ENCODE measurements at regions not wholly inside any gene's neighbourhood (a gene's known extent, or its start where the extent isn't known, plus 50 kb on each side); places are given as distances from the start of the nearest gene placed in this dataset.

DNA sequence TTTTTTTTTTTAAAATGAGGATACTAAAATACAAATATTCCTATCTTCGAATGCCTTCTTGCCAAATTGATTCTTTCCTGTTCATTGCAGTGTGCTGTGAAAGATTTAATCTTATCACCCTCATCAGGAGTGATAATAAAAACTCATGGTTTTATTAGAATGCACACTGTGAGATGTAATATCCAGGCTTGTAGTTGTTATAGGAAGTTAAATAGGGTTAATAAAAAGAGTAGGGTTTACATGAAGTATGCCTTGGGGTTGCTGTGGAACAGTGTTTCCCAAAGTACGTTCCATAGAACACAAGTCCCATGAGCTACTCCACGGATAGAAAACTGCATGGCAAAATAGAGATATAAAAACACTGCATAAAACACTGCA, 191.9 kb downstream of the SPP2 start:
- no peaks in the 10 kb centered on the region for H3K27me3 ChIP-seq (ENCODE audit: insufficient read depth, poor library complexity, severe bottlenecking)
- H3K27ac ChIP-seq (replicated peaks): no peak overlapping the region
- TF ChIP-seq GABPA (IDR thresholded peaks at IDR 0.05; ENCODE audit: low read depth) (no peak), POLR2AphosphoS5 (IDR thresholded peaks at IDR 0.05; ENCODE audit: low read depth) (no peak), SPI1 (IDR thresholded peaks at IDR 0.05; ENCODE audit: borderline replicate concordance, low read depth) (no peak)
- TF ChIP-seq, protein P1, sequence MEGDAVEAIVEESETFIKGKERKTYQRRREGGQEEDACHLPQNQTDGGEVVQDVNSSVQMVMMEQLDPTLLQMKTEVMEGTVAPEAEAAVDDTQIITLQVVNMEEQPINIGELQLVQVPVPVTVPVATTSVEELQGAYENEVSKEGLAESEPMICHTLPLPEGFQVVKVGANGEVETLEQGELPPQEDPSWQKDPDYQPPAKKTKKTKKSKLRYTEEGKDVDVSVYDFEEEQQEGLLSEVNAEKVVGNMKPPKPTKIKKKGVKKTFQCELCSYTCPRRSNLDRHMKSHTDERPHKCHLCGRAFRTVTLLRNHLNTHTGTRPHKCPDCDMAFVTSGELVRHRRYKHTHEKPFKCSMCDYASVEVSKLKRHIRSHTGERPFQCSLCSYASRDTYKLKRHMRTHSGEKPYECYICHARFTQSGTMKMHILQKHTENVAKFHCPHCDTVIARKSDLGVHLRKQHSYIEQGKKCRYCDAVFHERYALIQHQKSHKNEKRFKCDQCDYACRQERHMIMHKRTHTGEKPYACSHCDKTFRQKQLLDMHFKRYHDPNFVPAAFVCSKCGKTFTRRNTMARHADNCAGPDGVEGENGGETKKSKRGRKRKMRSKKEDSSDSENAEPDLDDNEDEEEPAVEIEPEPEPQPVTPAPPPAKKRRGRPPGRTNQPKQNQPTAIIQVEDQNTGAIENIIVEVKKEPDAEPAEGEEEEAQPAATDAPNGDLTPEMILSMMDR (IDR thresholded peaks at IDR 0.05; ENCODE audit: insufficient read depth, low read length): no peak
- TF ChIP-seq, protein P2, sequence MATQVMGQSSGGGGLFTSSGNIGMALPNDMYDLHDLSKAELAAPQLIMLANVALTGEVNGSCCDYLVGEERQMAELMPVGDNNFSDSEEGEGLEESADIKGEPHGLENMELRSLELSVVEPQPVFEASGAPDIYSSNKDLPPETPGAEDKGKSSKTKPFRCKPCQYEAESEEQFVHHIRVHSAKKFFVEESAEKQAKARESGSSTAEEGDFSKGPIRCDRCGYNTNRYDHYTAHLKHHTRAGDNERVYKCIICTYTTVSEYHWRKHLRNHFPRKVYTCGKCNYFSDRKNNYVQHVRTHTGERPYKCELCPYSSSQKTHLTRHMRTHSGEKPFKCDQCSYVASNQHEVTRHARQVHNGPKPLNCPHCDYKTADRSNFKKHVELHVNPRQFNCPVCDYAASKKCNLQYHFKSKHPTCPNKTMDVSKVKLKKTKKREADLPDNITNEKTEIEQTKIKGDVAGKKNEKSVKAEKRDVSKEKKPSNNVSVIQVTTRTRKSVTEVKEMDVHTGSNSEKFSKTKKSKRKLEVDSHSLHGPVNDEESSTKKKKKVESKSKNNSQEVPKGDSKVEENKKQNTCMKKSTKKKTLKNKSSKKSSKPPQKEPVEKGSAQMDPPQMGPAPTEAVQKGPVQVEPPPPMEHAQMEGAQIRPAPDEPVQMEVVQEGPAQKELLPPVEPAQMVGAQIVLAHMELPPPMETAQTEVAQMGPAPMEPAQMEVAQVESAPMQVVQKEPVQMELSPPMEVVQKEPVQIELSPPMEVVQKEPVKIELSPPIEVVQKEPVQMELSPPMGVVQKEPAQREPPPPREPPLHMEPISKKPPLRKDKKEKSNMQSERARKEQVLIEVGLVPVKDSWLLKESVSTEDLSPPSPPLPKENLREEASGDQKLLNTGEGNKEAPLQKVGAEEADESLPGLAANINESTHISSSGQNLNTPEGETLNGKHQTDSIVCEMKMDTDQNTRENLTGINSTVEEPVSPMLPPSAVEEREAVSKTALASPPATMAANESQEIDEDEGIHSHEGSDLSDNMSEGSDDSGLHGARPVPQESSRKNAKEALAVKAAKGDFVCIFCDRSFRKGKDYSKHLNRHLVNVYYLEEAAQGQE (IDR thresholded peaks at IDR 0.05; ENCODE audit: insufficient replicate concordance, low read depth): no peak
- no peak overlapping the region for H3K4me3 ChIP-seq (replicated peaks; ENCODE audit: insufficient read depth, low read length)
- DNase-seq (ENCODE audit: low read depth in 1 of 2, low spot score in 1 of 2): no peak

DNA sequence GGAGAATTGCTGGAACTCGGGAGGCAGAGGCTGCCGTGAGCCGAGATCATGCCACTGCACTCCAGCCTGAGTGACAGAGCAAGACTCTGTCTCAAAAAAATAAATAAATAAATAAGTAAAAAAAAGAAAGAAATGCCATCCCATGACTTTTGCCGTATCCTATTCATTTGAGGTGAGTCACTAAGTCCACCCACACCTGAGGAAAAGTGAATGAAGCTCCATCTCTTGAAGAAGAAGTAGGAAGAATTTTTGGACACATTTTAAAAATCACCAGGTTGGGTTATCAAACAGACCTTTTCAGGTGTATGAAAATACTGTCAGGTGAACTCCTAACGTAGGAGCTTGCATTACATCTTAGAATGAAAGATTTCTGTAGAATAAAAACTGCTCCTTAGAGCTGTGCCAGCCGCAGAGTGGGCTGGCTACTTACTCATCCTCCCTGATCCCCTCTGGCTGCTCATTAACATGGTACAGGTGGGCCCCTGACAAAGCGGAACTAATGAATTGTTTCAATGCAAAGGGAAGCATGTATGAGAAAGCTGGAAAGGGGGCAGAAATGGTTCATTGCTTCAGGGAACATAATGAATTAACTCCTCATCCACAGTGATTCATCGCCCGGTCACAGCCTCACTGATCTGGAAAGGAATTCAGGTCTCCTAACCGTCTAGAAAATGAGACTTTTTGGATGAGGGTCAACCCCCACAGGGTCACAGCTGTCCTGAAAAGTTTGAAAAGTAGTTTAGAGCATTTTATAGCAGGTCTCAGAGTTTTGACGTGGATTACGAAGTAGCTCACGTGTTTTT, 191.4 kb downstream of the SPP2 start:
- TF ChIP-seq GABPA (IDR thresholded peaks at IDR 0.05; ENCODE audit: low read depth): no peak
- TF ChIP-seq SPI1 (IDR thresholded peaks at IDR 0.05; ENCODE audit: borderline replicate concordance, low read depth): no peak
- Histone ChIP-seq H3K27me3 (ENCODE audit: insufficient read depth, poor library complexity, severe bottlenecking) (no peaks in the 10 kb centered on the region), H3K27ac (replicated peaks) (no peak overlapping the region), H3K4me3 (replicated peaks; ENCODE audit: insufficient read depth, low read length) (no peak overlapping the region)
- DNase-seq (ENCODE audit: low read depth in 1 of 2, low spot score in 1 of 2): no peak

DNA sequence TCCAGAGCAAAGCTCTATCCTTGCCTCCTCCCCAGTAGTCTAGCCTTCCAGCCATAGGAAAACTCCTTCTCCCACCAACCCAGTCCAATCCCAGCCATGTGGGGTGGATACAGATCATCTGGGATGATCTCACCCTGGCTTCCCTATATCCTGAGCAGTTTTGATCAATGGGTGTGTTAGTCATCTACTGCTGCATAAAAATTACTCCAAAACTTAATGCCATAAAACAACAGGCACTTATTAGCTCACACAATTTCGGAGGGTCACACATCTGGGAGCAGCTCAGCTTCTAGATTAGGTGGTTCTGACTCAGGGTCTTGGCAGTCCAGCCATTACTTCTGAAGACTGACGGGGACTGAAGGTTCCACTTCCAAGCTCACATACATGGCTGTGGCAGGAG, 190.4 kb downstream of the SPP2 start:
- no peak for DNase-seq (ENCODE audit: low read depth in 1 of 2, low spot score in 1 of 2)
- no peaks in the 10 kb centered on the region for H3K27me3 ChIP-seq (ENCODE audit: insufficient read depth, poor library complexity, severe bottlenecking)
- TF ChIP-seq GABPA (IDR thresholded peaks at IDR 0.05; ENCODE audit: low read depth) (no peak), POLR2AphosphoS5 (IDR thresholded peaks at IDR 0.05; ENCODE audit: low read depth) (no peak)
- TF ChIP-seq, protein P1 (IDR thresholded peaks at IDR 0.05; ENCODE audit: insufficient read depth, low read length): no peak
- no peak overlapping the region for H3K27ac ChIP-seq (replicated peaks)
- no peak overlapping the region for H3K4me3 ChIP-seq (replicated peaks; ENCODE audit: insufficient read depth, low read length)

DNA sequence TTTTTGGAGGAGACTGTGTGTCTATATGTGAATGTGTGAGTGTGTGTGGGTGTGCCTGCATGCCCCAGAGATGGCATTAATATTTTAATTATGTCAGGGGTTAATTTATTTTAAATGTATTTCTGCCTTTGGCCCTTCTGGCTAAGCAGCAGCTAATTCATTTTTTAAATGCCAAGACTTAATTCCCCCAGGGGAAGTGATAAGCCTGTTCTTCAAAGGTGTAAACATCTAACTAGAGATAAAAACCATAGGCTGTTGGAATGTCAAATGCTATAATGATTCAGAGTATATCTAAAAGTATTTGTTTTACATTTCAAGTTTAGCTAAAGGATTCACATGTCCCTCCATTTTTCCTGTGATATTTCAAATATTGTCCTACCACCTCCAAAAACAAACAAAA, 184.7 kb downstream of the SPP2 start:
- H3K27ac ChIP-seq (replicated peaks): no peak overlapping the region
- H3K27me3 ChIP-seq (ENCODE audit: insufficient read depth, poor library complexity, severe bottlenecking): no peaks in the 10 kb centered on the region

More for the DNA sequence above, 184.7 kb downstream of the SPP2 start:
- no peak overlapping the region for H3K4me3 ChIP-seq (replicated peaks; ENCODE audit: insufficient read depth, low read length)
- no peak for DNase-seq (ENCODE audit: low read depth in 1 of 2, low spot score in 1 of 2)
- no peak for TF ChIP-seq GABPA (IDR thresholded peaks at IDR 0.05; ENCODE audit: low read depth)
- TF ChIP-seq POLR2AphosphoS5 (IDR thresholded peaks at IDR 0.05; ENCODE audit: low read depth): no peak
- TF ChIP-seq, protein P1 (IDR thresholded peaks at IDR 0.05; ENCODE audit: insufficient read depth, low read length): no peak
- no peak for TF ChIP-seq SPI1 (IDR thresholded peaks at IDR 0.05; ENCODE audit: borderline replicate concordance, low read depth)
- TF ChIP-seq, protein P2 (IDR thresholded peaks at IDR 0.05; ENCODE audit: insufficient replicate concordance, low read depth): no peak
